PFSK-1 (cell line): ENCODE measurements at regions not wholly inside any gene's neighbourhood (a gene's known extent, or its start where the extent isn't known, plus 50 kb on each side); places are given as distances from the start of the nearest gene placed in this dataset.

ENCODE experiments used
- FOXP2 ChIP-seq: optimal IDR thresholded peaks from 2 replicates; pipeline ENCODE3; 2011; ENCODE audit warnings: borderline replicate concordance, control low read depth, inconsistent platforms; ENCODE audit not compliant: insufficient read depth; ENCODE audit errors: extremely low read length, extremely low read depth
- POLR2AphosphoS5 ChIP-seq: IDR thresholded peaks from 2 replicates; pipeline ENCODE4 v1.6.1; 2012; ENCODE audit warnings: low read depth, mild to moderate bottlenecking, control low read depth, low read length, moderate library complexity
- REST ChIP-seq, 2 experiments: IDR thresholded peaks; 2 replicates each; pipeline versions ENCODE4 v1.6.1 to v1.8.0; 2011 to 2012; ENCODE audit warnings: low read depth in 2 of 2, low read length in 2 of 2, control low read depth in 1 of 2, inconsistent platforms in 1 of 2, mild to moderate bottlenecking in 1 of 2, moderate library complexity in 1 of 2; ENCODE audit not compliant: insufficient read depth in 1 of 2
- SIN3A ChIP-seq: IDR thresholded peaks from 2 replicates; pipeline ENCODE4 v1.6.1; 2012; ENCODE audit warnings: mild to moderate bottlenecking, low read length, moderate library complexity, borderline replicate concordance; ENCODE audit not compliant: insufficient read depth
- TAF1 ChIP-seq: IDR thresholded peaks from 2 replicates; pipeline ENCODE4 v1.6.1; 2012; ENCODE audit warnings: low read length, control low read depth, borderline replicate concordance; ENCODE audit not compliant: insufficient read depth

DNA sequence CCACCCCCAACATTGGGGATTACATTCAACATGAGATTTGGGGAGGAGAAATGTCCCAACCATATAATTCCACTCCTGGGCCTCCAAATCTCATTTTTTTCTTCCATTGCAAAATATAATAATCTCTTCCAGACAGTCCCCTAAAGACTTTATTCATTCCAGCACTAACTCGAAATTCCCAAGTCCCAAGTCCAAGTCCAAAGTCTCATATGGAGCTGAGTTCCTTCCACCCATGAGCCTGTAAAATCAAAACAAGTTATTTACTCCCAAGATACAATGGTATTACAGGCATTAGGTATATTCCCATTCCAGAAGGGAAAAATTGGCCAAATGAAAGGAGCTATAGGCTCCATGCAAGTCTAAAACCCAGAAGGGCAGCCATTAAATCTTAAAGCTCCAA, 56.7 kb downstream of the P2RY1 start:
- no peak for TF ChIP-seq FOXP2

- TF ChIP-seq REST (IDR thresholded peaks at IDR 0.05; ENCODE audit: insufficient read depth in 1 of 2, low read depth in 2 of 2, low read length in 2 of 2) (no peak), TAF1 (no peak), POLR2AphosphoS5 (no peak), FOXP2 (no peak), SIN3A (no peak)
Observed at GRCh38 chr3:152892446-152892845, 57.5 kb downstream of the P2RY1 start.

DNA sequence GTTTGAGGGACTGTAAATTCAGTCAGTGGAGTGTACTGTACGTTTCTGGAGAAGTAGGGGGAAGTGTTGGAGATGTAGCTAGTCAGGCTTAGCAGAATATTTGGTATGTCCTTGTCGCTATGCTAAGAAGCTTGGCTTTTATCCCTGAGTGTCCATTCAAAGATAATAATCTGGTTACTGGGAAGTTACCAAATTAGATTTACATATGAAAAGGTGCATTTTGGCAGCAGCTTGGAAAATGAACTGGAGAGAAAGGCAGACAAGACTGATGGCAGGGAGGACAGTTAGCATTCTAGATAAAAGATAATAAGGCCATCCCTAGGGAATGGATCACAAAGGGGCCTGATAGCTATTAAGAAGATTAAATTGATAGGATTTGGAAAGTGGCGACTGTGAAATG, 58.7 kb downstream of the P2RY1 start:
- no peak for TF ChIP-seq POLR2AphosphoS5
- TF ChIP-seq TAF1, result no peak
- TF ChIP-seq SIN3A, result no peak
- no peak for TF ChIP-seq FOXP2
- TF ChIP-seq REST (IDR thresholded peaks at IDR 0.05; ENCODE audit: insufficient read depth in 1 of 2, low read depth in 2 of 2, low read length in 2 of 2), result no peak

GRCh38 chr3:152899306-152899705, 64.4 kb downstream of the P2RY1 start:
- TF ChIP-seq SIN3A (no peak), TAF1 (no peak), FOXP2 (no peak), REST (IDR thresholded peaks at IDR 0.05; ENCODE audit: insufficient read depth in 1 of 2, low read depth in 2 of 2, low read length in 2 of 2) (no peak), POLR2AphosphoS5 (no peak)

GRCh38 chr3:152902141-152902669, 67.3 kb downstream of the P2RY1 start:
- no peak for TF ChIP-seq POLR2AphosphoS5

GRCh38 chr3:152905631-152906030, 70.7 kb downstream of the P2RY1 start:
- TF ChIP-seq POLR2AphosphoS5 (no peak), REST (IDR thresholded peaks at IDR 0.05; ENCODE audit: insufficient read depth in 1 of 2, low read depth in 2 of 2, low read length in 2 of 2) (no peak), SIN3A (no peak), TAF1 (no peak), FOXP2 (no peak)
